ENCODE measurements at regions not wholly inside any gene's neighbourhood (a gene's known extent, or its start where the extent isn't known, plus 50 kb on each side); places are given as distances from the start of the nearest gene placed in this dataset.

DNA sequence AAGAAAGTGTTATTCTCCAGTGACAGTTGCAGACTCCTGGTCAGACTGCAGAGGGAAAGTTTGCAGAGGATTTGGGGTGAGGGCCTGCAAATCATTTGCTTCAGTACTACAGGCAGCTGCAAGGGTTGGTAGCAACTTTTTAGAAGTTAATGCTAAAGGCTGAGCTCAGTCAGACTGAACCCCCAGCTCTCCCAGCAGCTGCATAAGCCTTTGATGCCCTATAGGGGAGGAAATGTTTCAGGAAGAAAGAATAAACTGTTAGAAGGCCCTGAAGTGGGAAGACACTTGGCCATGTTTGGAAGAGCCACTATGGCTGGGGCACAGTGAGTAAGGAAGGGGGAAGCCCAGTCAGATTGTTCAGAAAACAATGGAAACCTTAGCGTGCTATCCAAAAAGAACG lies 383.6 kb downstream of the TTLL7 start:
- TF ChIP-seq, protein P1, sequence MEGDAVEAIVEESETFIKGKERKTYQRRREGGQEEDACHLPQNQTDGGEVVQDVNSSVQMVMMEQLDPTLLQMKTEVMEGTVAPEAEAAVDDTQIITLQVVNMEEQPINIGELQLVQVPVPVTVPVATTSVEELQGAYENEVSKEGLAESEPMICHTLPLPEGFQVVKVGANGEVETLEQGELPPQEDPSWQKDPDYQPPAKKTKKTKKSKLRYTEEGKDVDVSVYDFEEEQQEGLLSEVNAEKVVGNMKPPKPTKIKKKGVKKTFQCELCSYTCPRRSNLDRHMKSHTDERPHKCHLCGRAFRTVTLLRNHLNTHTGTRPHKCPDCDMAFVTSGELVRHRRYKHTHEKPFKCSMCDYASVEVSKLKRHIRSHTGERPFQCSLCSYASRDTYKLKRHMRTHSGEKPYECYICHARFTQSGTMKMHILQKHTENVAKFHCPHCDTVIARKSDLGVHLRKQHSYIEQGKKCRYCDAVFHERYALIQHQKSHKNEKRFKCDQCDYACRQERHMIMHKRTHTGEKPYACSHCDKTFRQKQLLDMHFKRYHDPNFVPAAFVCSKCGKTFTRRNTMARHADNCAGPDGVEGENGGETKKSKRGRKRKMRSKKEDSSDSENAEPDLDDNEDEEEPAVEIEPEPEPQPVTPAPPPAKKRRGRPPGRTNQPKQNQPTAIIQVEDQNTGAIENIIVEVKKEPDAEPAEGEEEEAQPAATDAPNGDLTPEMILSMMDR (IDR thresholded peaks at IDR 0.05), result no peak
- no peak for TF ChIP-seq POLR2A (IDR thresholded peaks at IDR 0.05)

Data from uterus (tissue), 2 donors.